Hepatic stellate cell (primary cell): ENCODE measurements at regions not wholly inside any gene's neighbourhood (a gene's known extent, or its start where the extent isn't known, plus 50 kb on each side); places are given as distances from the start of the nearest gene placed in this dataset.

ENCODE experiments used
- DNase-seq: peaks from one replicate; pipeline ENCODE4 v3.0.0; 2011; ENCODE audit warnings: low spot score

- DNase-seq, result no peak
Measured at GRCh38 chr2:118665784-118666529, 181.5 kb downstream of the EN1 start.

GRCh38 chr2:118661179-118661578, 186.3 kb downstream of the EN1 start:
- DNase-seq, result no peak

- DNase-seq, result no peak
Measured at GRCh38 chr2:118658596-118659198, 188.8 kb downstream of the EN1 start.

GRCh38 chr2:118657466-118657865, 190.0 kb downstream of the EN1 start:
- DNase-seq, result no peak

- no peak for DNase-seq
Measured at GRCh38 chr2:118654945-118655344, 192.5 kb downstream of the EN1 start.

- DNase-seq, result no peak
Measured at GRCh38 chr2:118650327-118650726, 197.1 kb downstream of the EN1 start.

GRCh38 chr2:118645876-118646275, 201.6 kb downstream of the EN1 start:
- DNase-seq, result no peak

GRCh38 chr2:118644190-118644589, 203.3 kb downstream of the EN1 start:
- no peak for DNase-seq

GRCh38 chr2:118643294-118643693, 204.2 kb downstream of the EN1 start:
- no peak for DNase-seq

GRCh38 chr2:118642501-118642900, 204.9 kb downstream of the EN1 start:
- DNase-seq, result no peak

- DNase-seq, result no peak
Measured at GRCh38 chr2:118641711-118642110, 205.7 kb downstream of the EN1 start.

GRCh38 chr2:118639371-118639770, 208.1 kb downstream of the EN1 start:
- DNase-seq, result no peak

- no peak for DNase-seq
Measured at GRCh38 chr2:118638453-118638852, 209.0 kb downstream of the EN1 start.

GRCh38 chr2:118635891-118636290, 211.6 kb downstream of the EN1 start:
- no peak for DNase-seq

- no peak for DNase-seq
Measured at GRCh38 chr2:118634876-118635275, 212.6 kb downstream of the EN1 start.

GRCh38 chr2:118633371-118634018, 214.0 kb downstream of the EN1 start:
- DNase-seq, result no peak

- DNase-seq, result no peak
Measured at GRCh38 chr2:118632921-118633320, 214.5 kb downstream of the EN1 start.

GRCh38 chr2:118627156-118627555, 220.3 kb downstream of the EN1 start:
- no peak for DNase-seq

GRCh38 chr2:118622913-118623312, 224.5 kb downstream of the EN1 start:
- no peak for DNase-seq

GRCh38 chr2:118622108-118622507, 225.3 kb downstream of the EN1 start:
- no peak for DNase-seq

- no peak for DNase-seq
Measured at GRCh38 chr2:118618279-118618678, 229.2 kb downstream of the EN1 start.

GRCh38 chr2:118616432-118616831, 231.0 kb downstream of the EN1 start:
- no peak for DNase-seq

- DNase-seq, result no peak
Measured at GRCh38 chr2:118614841-118615271, 232.6 kb downstream of the EN1 start.
